ENCODE measurements at regions not wholly inside any gene's neighbourhood (a gene's known extent, or its start where the extent isn't known, plus 50 kb on each side); places are given as distances from the start of the nearest gene placed in this dataset.

GRCh38 chr12:59839514-59839913 is 243.7 kb downstream of the SLC16A7 start:
- Mint-ChIP-seq H3K27ac (ENCODE audit: low read depth, unreplicated experiment) (no peak overlapping the region), H3K4me1 (ENCODE audit: insufficient read depth, unreplicated experiment) (no peaks in the 10 kb centered on the region), H3K4me3 (ENCODE audit: unreplicated experiment) (no peak overlapping the region), H3K9me3 (ENCODE audit: unreplicated experiment) (no peaks in the 10 kb centered on the region), H3K27me3 (ENCODE audit: insufficient read depth, unreplicated experiment) (no peaks in the 10 kb centered on the region), H3K36me3 (ENCODE audit: insufficient read depth, unreplicated experiment) (no peaks in the 10 kb centered on the region)
- intact Hi-C loops (cut with micrococcal nuclease) = no loop called here
- DNase-seq (ENCODE audit: unreplicated experiment) = no peak
- ChIA-PET POLR2A (no interaction called here), CTCF (no interaction called here)
- BruUV-seq (replicated peaks) = no TSS peak
- no peak for TF ChIP-seq CTCF (IDR thresholded peaks at IDR 0.05; ENCODE audit: unreplicated experiment)

DNA sequence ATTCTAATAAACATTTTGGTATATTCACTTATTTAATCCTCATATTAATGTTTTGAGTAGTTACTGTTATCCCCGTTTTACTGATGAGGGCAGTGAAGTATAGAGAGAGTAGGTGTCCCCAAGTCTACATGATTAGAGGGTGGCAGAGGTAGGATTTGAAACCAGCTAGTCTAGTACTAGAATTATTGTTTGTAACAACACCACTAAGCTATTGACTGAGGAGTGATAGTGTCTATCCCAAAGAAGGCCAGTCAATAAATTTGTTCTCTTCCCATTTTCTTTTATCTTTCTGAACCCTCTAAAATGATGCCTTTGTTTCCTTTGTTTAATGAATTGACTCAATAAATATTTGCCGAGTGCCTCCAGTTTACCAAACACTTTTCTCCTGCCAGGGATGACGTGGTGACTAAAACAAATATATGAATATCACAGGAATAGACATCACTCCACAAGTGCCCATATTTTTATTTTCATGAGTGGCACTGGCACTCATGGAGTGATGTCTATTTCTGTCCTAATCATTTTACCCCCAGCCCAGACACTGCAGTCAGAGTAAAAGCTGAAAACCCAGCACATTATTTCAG is 247.5 kb downstream of the SLC16A7 start:
- Mint-ChIP-seq H3K36me3 (ENCODE audit: insufficient read depth, unreplicated experiment) (no peaks in the 10 kb centered on the region), H3K9me3 (ENCODE audit: unreplicated experiment) (no peaks in the 10 kb centered on the region), H3K4me1 (ENCODE audit: insufficient read depth, unreplicated experiment) (peaks cover 5% of the 10 kb centered on the region), H3K4me3 (ENCODE audit: unreplicated experiment) (no peak overlapping the region), H3K27me3 (ENCODE audit: insufficient read depth, unreplicated experiment) (no peaks in the 10 kb centered on the region), H3K27ac (ENCODE audit: low read depth, unreplicated experiment) (no peak overlapping the region)
- intact Hi-C loops (cut with micrococcal nuclease) = no loop called here
- TF ChIP-seq CTCF (IDR thresholded peaks at IDR 0.05; ENCODE audit: unreplicated experiment) = no peak
- no peak for DNase-seq (ENCODE audit: unreplicated experiment)
- ChIA-PET POLR2A (interaction anchor here (0.5 kb wide), 1 partner anchor 199 kb away, joined by 3 read pairs; no protein-coding TSS in a partner anchor), CTCF (interaction anchor here (0.6 kb wide), 1 partner anchor 69 kb away, joined by 3 read pairs; no protein-coding TSS in a partner anchor)
- BruUV-seq (replicated peaks) = no TSS peak

- no TSS peak for BruUV-seq (replicated peaks)
- CTCF ChIA-PET = interaction anchor here (0.9 kb wide), 1 partner anchor 9 kb away, joined by 3 read pairs; no protein-coding TSS in a partner anchor
- no peak overlapping the region for H3K27ac Mint-ChIP-seq (ENCODE audit: low read depth, unreplicated experiment)
- POLR2A ChIA-PET = interaction anchor here (0.6 kb wide), 1 partner anchor 99 kb away, joined by 3 read pairs; no protein-coding TSS in a partner anchor
- TF ChIP-seq CTCF (IDR thresholded peaks at IDR 0.05; ENCODE audit: unreplicated experiment) = no peak
- no peaks in the 10 kb centered on the region for H3K9me3 Mint-ChIP-seq (ENCODE audit: unreplicated experiment)
- DNase-seq (ENCODE audit: unreplicated experiment) = no peak
- intact Hi-C loops (cut with micrococcal nuclease) = no loop called here
- no peaks in the 10 kb centered on the region for H3K36me3 Mint-ChIP-seq (ENCODE audit: insufficient read depth, unreplicated experiment)
- no peaks in the 10 kb centered on the region for H3K27me3 Mint-ChIP-seq (ENCODE audit: insufficient read depth, unreplicated experiment)
- H3K4me3 Mint-ChIP-seq (ENCODE audit: unreplicated experiment) = no peak overlapping the region
- peaks cover 5% of the 10 kb centered on the region for H3K4me1 Mint-ChIP-seq (ENCODE audit: insufficient read depth, unreplicated experiment)
Observed at GRCh38 chr12:59844750-59845149, 248.9 kb downstream of the SLC16A7 start.

- ChIA-PET CTCF (interaction anchor here (0.6 to 0.9 kb wide), 2 partner anchors 8 to 34 kb away, joined by 3 read pairs; no protein-coding TSS in a partner anchor), POLR2A (interaction anchor here (0.6 kb wide), 2 partner anchors 99 to 365 kb away, joined by 3 read pairs; no protein-coding TSS in a partner anchor)
- Mint-ChIP-seq H3K36me3 (ENCODE audit: insufficient read depth, unreplicated experiment) (no peaks in the 10 kb centered on the region), H3K4me3 (ENCODE audit: unreplicated experiment) (no peak overlapping the region), H3K9me3 (ENCODE audit: unreplicated experiment) (no peaks in the 10 kb centered on the region), H3K27ac (ENCODE audit: low read depth, unreplicated experiment) (no peak overlapping the region), H3K27me3 (ENCODE audit: insufficient read depth, unreplicated experiment) (no peaks in the 10 kb centered on the region), H3K4me1 (ENCODE audit: insufficient read depth, unreplicated experiment) (peaks cover 5% of the 10 kb centered on the region)
- intact Hi-C loops (cut with micrococcal nuclease) = no loop called here
- no peak for TF ChIP-seq CTCF (IDR thresholded peaks at IDR 0.05; ENCODE audit: unreplicated experiment)
- BruUV-seq (replicated peaks) = no TSS peak
- no peak for DNase-seq (ENCODE audit: unreplicated experiment)
Observed at GRCh38 chr12:59845293-59845692, 249.5 kb downstream of the SLC16A7 start.

Measured in MCF 10A (cell line).